HG02970 (cell line): ENCODE measurements at regions not wholly inside any gene's neighbourhood (a gene's known extent, or its start where the extent isn't known, plus 50 kb on each side); places are given as distances from the start of the nearest gene placed in this dataset.

ENCODE experiments used
- ATAC-seq: cut with Tn5 transposase; IDR thresholded peaks from one replicate; pipeline ENCODE4 v1.9.1; 2021; ENCODE audit warnings: mild to moderate bottlenecking, moderate library complexity, moderate number of reproducible peaks; ENCODE audit not compliant: unreplicated experiment, low FRiP score

DNA sequence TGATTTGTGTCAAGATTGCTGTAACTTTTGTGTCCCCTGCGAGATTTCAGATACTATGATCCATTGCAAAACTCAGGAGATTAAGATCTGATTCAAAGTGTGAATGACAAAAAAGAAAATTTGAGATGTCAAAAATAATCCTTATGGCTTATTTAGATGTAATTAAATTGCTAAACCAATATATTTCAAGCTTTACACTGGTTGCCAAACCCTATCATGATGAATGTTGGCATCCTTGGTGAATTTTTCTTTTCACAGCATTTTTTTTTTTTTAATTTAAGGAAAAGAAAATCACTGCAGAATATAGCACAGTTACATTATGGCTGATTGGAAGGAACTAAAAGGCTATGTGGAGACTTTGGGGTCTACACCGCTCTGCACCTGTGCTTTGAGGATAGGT, 133.5 kb upstream of the PITRM1 start:
- no peak for ATAC-seq

DNA sequence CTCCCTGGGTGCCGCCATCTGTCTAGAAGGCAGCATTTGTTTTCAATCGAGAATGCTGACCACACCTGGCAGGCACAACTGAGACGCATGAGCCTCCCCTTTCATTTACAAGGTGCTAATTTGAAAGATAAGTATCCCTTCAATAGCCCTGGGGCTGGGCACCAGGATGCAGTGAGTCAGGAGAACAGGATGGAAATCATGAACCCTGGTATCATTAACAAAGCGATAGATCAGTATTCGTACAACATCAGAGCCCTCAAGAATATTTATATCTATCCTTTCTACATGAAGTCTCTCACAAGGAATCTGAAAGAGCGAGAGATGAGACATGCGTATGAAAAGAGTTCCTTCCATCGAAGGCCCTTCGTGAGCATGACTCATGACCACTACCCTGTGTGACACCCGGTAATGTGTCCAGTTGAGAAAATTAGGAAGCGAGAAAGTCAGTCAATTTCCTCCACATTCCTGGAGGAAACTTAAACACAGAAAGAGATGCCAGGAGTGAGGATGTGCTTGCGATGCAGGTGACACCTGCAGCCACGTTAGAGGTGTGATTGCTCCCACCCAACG, 123.1 kb upstream of the PITRM1 start:
- ATAC-seq: no peak

DNA sequence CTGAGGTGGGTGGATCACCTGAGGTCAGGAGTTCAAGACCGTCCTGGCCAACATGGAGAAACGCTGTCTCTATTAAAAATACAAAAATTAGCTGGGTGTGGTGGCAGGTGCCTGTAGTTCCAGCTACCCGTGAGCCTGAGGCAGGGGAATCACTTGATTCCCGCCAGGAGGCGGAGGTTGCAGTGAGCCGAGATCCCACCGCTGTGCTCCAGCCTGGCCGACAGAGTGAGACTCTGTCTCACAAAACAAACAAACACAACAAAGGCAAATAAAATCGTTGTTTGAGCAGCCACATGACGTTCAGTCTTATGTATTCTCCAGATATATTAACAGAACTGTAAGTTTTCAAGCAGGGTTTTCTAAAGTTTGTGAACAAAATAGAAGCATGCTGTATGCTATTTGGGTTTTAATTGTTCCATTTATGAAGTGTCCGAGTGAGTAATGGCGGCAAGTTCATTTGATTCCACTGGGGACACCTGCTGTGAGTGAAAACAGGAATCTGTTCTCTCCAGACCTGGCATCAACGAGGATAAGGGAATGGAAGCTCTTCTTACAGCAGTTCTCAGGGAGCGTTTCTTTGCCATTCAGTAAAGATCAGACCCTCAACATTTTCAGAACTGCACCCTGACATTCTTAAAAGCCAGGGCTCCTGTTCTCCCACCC, 122.5 kb upstream of the PITRM1 start:
- ATAC-seq: no peak

DNA sequence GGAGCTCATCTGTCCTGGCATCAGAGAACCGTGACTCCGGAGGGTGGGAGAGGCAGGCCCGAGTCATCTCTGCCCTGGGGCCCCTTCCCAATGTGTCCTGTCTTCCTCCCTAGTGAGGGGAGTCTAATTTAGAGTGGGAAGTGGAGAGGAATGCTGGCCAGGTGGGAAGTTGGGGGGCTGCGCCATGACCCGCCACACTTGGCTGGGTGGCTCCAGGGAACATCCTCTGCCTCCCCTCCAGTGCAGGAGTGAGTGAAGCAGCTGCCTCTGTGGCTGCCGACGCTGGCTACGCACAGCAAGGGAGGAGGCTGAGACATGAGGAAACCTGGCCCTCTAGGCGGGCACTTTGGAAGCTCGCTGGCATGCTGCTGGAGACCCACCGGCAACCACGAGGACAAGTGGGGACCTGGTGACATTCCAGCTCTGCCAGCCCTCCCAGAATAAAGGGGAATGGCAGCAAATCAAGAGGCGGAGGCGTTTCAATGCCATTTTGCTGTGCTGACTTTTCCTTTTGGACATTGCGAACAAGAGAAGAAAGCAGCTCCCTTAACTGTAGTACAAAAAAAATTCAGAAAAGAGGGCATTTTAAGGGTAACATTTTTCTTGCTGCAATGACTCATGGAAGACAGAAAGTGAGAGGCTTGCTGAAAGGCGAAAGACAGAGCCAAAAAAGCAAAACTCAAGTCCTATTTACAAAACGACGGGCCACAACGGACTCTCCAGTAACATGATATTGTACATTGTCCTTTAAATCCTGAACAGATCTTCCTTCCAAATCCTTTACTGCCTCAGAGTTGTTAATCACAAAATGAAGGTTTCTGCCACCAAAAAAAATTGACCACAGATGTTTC, 121.2 kb upstream of the PITRM1 start:
- no peak for ATAC-seq

DNA sequence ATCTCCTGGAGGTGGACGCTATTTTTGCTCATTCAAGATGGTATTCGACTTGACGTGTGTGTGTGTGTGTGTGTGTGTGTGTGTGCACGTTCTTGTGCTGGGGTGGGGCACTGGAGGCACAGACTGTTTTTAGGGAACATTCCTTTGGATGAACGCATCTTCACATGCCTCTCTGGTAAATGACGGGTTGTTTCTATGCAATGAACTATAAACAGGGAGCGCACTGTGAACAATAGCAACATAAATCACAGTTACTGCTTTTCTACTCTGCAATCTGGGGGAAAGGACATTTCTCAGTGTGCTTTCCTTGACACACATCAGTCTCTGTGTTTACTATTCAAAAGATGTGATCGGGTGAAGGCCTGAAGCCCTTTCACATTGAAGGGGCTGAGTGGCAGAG, 120.1 kb upstream of the PITRM1 start:
- no peak for ATAC-seq

DNA sequence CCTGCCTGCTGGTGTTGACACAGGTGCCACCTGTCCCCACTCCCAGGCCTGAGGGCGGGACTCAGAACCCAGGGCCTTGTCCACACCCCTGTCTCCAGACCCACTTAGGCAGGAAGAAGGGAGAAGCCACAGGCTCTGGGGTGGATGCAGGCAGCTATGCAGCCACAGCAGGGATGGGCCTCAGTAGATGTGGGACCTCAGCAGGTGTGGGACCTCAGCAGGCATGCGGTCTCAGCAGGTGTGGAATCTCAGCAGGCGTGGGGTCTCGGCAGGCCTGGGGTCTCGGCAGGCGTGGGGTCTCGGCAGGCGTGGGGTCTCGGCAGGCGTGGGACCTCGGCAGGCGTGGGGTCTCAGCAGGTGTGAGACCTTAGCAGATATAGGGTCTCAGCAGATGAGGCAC, 118.0 kb upstream of the PITRM1 start:
- ATAC-seq: no peak

DNA sequence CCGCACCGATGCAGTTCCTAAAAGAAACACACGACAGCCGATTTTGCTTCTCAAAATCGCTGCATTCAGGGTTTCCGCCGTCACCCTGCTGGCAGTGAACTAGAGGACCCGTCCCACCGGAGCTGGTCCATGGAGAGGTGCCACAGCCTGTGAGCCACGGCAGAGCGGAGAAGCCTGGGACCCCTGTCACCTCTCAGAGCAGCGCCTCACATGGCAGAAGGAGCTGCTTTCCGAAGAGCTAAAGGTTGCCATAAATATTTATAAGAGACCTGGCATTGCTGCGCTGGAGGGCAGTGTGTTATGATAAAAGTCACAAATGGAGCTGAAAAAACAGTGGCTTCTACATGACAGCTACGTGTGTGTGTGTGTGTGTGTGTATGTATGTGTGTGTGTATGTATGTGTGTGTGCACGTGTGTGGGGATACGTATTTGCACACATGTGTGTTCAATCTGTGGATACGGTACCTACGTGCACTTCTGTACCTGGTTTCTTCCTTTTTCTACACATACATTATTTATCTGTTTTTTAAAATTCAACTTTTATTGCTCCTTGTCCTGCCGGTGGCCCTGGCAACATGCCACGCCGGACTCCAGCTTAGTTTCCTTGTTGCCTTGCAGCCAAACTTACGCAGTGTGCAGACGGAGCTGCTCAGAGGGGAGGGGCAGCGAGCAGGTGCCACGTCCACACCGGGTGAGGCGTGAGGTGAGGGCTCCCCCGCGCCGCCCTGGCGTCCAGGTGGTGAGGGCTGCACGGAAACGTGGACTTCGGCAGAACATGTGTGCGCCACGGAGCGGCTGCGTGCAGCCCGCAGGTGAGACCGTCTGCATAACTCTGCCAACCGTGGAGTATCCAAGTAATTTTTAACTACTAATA, 115.2 kb upstream of the PITRM1 start:
- no peak for ATAC-seq

DNA sequence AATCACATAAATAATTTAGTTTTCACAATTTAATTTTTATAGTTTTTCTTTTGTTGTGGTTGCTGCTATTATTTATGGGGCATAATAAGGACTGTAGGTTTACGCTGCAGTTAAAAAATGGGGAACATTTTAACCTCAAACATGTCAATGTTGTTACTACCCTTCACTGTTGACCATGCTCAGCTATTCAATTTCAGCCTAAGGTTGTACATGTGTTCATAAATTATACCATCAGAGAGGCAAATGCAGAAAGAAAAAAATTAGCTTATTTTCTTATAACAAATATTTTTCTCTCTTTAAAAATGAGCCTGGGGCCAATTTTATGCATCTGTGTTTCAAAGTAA, 110.1 kb upstream of the PITRM1 start:
- no peak for ATAC-seq

DNA sequence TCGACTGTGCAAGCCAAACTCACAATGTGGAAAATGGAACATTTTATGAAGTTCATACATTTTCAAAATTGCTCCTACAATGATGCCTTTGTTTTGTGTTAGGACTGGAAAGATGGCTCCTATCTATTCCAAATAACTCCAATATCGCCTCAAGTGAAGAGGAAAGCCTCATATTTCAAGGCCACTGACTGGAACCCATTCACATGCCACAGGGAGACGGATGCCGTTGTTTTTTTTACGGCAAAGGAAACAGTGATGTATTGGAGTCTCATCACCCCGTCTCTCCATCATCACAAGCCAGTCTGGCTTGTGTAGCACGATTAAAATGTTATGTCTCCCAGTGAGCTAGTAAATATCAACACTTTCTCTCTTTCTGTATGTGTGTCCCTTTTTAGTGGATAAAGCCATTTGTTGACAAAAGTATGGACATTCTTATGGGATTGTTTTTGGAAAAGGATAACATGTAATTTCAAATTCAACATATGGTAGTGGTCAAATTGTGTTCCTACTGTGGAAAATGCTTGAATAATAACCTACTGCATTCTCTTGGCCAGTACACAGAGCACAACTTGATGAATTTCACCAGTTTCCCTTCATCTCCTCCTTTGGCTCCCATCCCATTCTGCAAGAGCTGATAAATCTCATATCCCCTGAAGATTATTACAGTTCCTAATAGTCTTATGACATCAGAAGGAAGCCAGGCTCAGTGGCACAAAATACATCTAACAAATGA, 109.5 kb upstream of the PITRM1 start:
- ATAC-seq: no peak

DNA sequence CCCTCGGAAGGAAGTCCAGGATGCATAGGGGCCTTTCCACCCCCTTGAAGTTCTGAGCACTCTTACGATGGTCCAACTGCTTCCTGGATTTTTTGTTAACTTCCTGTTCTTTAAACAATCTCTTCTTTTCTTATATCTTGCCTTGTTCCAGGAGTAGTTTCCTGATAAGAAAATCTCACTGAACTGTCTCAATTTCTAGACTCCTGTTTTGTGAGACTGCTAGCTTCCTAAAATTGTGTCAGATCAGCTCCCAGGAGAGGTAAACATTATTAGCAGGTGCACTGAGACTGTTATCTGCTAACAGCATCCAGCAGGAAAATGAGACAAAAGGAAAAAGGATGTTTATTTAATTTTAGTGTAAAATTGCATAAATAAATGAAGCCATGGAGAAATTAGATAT, 106.2 kb upstream of the PITRM1 start:
- no peak for ATAC-seq

DNA sequence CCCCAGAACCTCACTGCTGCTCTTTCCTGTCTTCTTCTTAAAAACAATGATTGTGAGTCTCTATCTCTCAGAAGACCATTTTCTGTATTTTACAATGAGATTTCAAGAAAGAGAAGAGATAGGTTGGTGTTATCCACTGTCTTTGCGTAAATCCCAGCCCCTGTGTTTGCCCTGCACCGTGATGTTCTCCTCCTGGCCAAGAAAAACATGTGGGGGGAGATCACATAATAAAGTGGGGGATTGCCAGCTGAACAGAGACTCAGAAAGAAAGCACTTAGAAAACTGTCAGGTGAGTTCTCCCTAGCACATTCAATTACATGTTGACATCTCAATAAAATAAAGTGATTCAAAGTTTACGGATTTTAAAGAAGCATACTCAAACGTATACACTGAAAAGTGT, 105.0 kb upstream of the PITRM1 start:
- no peak for ATAC-seq

DNA sequence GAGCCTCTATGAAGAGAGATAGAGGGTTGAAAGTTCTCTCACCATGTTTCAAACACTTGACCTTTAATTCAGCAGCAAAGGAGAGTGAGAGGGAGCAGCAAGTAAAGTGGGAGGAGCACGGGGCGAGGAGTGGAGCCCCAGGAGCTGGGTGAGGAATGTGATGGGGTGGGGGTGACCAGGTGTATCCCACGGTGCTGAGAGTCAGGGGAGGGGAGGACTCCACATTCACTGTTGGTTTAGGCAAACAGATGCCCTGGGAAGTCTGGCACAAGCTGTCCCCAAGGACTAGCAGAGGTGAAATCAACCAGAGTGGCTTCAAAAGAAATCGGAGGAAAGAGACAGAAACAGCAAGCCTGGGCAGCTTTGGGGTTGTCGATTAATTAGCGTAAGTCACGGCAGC, 101.8 kb upstream of the PITRM1 start:
- ATAC-seq: no peak

DNA sequence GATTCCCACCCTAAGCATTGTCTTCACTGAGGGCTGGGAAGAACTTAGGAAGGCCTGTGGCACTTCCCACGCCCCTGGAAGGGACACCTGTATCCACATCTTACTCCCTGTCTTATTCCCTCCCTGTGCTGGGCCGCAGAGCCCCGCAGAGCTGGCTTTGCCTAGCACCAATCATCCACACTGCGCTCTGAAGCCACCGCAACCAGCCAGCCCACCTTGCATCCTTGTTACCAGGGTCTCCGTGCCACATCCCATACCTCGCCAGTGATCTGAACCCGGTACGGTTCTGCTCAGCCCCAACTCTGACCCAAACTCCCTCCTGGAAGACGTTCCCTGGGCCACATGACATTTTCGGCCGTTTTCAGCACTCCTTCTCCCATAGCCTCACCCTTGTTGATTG, 101.4 kb upstream of the PITRM1 start:
- ATAC-seq: no peak

DNA sequence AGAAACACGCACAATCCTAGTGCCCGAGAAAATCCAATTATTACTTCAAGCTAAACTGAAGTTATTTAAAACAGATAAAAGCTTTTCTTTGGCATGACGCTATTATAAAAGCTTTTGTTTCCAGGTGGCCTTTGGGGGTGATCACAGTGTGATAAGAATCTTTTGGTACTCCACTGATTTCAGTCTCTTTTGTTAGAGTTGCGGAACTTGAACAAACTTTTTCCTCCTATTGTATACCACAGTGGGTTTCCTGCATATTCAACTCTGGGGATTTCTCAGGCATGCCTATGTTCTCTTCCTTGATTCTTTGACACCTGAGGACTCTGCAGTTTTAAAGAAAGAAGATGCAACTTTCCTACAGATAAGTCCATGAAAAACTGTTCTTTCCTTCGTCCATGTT, 99.7 kb upstream of the PITRM1 start:
- no peak for ATAC-seq

DNA sequence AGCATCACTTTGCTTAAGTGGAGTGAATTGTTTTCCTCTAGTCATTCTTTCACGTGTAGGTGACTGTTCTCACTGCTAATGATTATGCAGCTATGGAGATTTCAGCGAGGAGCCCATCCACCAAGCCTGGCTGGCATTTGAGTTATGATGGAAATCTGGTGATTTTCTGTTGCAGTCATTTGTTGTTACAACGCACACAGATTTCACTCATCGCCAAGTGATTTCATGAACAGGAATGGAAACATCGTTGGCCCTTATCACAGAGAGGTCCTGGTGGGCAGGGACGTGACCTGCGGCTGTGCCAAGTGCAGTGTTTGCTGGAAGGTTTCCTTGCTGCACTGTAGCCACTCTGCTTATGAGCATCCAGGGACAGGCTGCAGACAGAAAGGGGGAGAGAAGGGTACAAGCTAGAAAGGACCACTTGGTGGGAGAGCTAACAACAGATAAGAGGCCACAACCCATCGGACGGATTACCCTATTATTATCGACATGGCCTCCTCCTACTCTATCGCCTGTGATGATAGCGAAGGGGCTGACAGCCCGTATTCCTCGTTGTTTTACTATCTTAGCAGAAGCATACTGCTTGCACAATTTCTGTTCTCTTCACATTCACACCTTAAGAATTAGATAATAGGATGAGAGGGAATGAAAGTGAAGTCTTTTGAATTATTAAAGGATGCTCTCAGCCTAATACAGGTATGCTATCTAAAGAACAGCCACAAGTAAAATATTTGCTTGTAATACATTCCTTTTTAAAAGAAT, 99.0 kb upstream of the PITRM1 start:
- ATAC-seq: no peak

DNA sequence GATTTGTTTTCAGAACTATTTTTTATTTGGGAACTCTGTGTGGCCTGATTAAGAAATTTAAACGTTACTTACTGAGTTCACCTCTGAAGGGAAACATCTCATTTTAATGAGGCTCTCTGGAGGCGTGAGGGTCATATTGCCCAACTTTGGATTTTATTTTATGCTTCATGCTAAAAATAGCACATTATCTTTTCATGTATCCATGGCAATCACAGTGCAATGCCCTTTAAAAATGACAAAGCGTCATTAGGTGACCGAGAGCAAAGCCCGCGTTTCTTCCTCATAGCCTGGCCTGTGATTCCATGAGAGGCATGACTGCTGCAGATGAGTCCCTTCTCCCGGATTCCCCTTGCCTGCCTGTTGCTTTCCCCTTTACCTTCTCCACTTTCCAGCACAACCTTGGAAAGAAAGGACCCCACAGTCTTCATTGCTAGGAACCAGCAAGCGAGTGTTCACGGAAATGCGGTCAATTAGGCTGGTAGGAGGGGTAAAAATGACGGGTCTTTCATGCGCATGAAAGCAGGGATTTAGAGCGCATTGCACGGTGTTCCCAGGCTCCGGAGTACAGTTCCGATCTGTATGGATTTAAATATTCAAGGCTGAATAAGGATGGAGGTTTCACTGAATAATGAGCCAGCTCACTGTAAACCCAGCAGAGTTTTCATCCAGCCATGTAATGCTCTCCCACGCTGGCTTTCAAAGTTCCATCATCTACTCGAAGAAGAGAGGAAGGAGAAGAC, 98.2 kb upstream of the PITRM1 start:
- no peak for ATAC-seq

DNA sequence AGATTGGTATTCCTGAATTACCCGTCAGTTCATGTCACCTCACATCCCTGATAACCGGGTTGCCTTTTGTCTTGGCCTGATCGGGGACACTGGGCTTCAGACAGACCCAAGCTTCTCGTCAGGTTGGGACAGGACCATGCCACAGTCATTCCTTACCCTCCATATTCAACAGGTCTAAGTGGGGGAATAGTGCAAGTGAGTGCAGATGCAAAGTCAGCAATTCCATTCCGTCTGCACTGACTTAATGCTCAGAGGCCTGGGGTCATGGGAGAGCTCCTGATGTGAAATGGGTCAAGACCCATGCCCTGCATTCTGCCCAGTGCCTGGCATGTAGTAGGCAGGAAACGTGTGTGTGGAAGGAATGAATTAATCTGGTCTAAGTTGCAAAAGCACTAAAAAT, 95.4 kb upstream of the PITRM1 start:
- ATAC-seq: no peak

DNA sequence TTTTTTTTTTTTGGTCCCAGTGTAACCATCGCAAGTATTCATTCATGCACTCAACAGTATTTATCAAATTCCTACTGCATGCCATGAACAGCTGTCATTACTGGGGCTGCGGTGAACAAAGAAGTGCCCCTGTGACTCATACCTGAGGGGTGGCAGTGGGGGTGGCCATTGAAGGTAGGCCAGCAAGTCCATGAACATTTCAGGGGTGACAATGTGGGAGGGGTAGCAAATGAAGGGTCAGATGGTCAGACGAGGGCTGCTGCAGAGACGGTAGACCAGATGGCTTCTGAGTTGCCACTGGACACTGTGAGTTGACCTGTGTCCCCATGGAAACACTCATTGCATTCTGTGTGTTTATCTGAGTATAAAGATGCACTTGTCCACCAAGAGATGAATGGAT, 92.5 kb upstream of the PITRM1 start:
- no peak for ATAC-seq

DNA sequence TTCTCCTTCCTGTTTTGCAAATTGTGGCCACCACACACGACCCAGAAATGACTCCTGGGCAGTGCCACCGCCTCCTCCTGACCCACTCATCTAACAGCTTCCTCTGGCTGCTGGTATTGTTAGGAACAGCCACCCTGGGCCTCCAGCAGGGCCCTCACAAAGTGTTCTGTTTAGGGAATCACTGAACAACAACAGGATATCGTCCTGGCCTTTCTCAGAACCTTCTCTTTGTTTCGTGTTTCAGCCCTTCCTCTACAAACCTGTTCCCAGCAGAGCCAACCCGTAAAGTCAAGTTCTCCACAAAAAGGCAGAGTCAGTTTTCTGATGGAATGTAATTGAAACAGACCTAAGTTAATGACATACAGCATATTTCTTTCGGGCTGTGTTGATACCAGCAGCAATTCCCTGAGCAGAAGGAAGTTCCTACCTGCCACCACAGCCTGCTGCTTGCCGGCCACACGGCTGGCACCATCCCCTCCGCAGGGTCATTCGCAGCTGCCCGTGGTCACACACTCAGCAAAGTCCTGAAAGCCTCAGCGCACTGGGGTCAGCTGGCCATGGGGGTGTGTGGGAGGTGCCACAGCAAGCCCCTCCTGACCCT, 91.7 kb upstream of the PITRM1 start:
- no peak for ATAC-seq
